Hippocampal formation (tissue), 2 donors: ENCODE measurements at regions not wholly inside any gene's neighbourhood (a gene's known extent, or its start where the extent isn't known, plus 50 kb on each side); places are given as distances from the start of the nearest gene placed in this dataset.

Experiments
- DNase-seq, 2 donors: peaks; one replicate each; lab custom pipeline; 2025; lab: John Stamatoyannopoulos, UW

DNA sequence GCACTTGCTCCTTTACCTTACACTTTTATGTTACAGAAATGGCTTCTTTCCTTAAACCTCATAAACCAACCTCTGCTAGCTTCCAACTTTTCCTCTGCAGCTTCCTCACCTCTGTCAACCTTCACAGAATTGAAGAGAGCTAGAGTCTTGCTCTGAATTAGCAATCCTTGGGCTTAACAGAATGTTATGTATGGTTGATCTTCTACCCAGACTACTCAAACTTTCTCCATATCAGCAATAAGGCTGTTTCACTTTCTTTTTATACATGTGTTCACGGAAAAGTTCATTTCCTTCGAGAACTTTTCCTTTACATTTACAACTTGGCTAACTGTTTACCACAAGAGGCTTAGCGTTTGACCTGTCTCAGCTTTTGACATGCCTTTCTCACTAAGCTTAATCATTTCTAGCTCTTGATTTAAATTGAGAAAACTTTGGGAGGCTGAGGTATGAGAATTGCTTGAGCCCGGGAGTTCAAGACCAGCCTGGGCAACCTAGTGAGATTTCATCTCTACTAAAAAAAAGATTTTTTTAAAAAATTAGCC lies 207.3 kb downstream of the BMP7 start:
- no peak for DNase-seq

DNA sequence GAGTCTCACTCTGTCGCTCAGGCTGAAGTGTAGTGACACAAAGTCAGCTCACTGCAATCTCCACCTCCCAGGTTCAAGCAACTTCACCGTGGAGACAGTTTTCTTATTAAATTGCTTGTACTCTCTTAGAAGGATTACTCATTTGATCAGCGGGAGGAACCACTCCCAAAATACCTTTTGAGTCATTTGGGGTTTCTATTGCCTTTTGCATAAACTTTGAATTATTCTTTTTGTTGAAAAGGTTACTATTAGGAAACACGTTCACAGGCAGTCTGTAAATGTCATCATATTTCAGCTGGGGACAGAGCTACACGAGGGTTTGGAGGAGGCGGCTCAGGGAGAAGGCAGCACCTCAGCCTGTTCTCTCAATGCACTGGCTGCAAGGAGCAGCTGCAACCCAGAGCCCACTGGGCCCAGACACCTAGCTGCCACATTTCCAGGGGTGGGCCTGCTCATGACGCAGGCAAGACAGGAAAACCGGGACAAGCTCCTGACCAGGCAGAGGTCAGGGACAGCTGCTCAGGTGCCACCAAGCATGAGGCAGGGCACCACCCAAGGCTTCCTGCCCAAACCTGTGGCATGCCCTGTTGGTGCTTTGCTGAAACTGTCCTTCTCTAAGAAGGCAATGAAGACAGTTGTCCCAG lies 205.9 kb downstream of the BMP7 start:
- DNase-seq: no peak

DNA sequence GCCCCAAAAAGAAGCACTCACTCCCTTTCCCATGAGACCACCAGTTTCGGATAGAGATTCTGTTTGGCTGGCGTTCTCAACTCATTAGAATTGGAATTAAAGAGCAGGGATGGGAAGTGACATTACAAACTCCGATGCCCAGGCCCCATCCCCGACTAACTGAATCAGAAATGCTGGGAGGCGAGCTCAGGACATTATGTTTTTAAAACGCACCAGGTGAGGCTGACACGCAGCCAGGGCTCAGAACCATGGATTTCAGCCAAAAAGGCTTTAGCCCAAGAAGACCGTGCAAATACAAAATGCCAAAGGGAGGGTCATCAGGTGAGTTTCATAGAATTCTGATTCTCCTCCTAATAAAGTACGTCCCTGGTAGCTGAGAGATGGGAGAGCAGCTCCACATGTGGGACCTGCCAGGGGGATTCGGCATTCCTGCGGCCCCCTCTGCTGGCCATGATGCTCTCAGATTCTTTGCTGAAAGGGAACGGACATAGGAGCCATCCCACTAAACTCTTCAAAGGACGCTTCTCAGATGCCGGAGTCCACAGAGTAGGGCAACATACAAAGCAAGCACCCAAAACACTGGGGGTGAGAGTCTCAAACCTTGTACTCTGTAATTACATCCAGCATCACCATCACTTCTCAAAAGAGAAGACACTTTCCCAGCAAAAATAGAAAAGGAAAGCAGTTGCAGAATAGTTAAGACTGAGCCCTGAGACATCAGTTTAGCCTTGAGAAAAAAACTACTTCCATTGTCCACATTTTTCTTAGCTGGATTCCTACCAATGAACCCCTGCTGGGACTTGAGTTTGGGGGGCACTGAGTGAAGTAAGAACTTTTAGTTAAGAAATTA lies 205.2 kb downstream of the BMP7 start:
- DNase-seq: peak in 1 of 2 donors; percentile 26

GRCh38 chr20:57062241-57062640 lies 204.2 kb downstream of the BMP7 start:
- no peak for DNase-seq

- DNase-seq: no peak
Measured at GRCh38 chr20:57062696-57063270, 203.7 kb downstream of the BMP7 start.

DNA sequence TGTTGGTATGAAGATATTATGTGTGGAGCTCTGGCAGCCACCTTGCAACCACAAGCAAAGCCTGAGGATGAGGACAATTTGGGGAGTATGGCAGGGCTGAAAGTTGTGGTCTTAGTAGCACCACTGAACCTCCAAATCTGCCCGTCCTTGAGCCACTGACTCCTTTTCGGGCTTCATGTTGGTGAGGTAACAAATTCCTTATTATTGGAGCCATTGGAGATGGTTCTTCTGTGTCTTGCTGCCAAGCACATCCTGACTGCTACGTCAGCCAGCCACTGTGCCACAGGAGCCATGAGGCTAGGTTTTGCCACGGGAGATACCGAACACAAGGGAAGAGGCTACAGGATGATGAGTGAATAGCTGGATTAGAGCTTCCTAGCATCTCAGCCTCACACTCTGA lies 201.6 kb downstream of the BMP7 start:
- no peak for DNase-seq

GRCh38 chr20:57065646-57066045 lies 200.8 kb downstream of the BMP7 start:
- no peak for DNase-seq

GRCh38 chr20:57066126-57066900 lies 200.1 kb downstream of the BMP7 start:
- DNase-seq: no peak

- DNase-seq: no peak
Measured at GRCh38 chr20:57069442-57069841, 197.0 kb downstream of the BMP7 start.

GRCh38 chr20:57070296-57070695 lies 196.1 kb downstream of the BMP7 start:
- no peak for DNase-seq

DNA sequence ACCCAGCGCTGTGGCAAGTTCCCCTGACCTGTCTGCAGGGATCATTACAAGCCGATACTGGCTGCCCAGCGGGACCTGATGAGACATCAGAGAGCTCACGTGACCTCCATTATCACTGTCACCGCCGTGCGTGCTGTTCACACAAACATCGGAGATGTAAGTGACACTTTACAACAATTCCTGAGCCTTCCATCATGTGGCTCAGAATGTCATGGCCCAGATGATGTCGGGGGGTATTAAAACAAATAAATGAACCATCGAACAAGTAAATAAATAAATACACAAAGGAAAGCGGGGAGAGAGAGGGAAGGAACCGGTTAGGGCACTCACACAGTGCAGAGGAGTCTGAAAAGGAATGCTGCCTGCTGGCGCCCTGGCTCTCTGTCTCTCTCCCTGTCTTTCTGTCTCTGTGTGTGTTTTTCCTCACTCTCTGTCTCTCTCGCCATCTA lies 195.1 kb downstream of the BMP7 start:
- DNase-seq: no peak

DNA sequence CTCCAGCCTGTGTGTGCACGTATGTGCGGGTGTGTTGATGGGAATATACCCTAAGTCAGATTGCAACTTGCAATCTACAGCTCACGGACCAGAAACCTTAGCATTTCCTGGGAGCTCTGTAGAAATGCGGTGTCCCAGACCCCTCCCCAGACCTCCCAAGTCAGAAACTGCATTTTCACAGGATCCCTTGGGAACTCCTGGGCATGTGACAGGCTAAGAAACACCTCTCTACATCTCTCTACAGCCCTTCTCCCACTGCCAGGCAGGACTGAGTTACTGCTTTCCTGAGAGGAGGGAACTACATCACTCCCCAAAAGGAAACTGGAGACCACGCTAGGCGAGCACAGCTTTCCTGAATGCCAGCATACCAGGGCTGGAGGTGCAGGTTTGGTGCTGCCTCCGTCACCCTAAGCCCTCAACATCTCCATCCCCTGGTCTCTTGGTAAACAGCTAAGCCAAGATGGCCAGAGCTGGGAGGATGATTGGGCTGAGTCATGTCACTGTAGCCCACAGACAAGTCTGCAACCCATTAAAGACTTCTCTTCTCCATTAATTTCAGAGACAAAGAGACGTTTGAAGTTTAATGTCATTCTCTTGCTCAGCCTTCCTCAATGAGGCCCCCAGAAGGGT lies 194.4 kb downstream of the BMP7 start:
- DNase-seq: no peak

DNA sequence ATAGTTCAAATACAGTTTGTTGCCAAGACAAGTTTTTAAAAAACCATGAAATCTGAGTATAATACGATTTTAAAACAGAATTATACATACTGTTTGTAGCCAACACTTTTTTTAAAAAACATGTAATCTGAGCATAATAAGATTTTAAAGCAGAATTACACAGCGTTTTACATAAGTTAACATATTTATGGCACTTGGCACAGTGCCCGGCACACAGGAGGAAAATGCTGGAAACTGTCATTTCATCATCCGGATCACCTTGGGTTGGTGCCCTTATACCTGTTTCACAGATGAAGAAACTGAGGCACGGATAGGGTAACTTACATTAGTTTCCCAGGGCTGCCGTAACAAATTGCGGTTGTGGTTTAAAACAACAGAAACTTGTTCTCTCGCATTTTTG lies 193.0 kb downstream of the BMP7 start:
- DNase-seq: no peak

GRCh38 chr20:57074386-57074785 lies 192.1 kb downstream of the BMP7 start:
- DNase-seq: no peak

GRCh38 chr20:57075181-57075580 lies 191.3 kb downstream of the BMP7 start:
- DNase-seq: no peak

- no peak for DNase-seq
Measured at GRCh38 chr20:57075603-57076002, 190.8 kb downstream of the BMP7 start.

DNA sequence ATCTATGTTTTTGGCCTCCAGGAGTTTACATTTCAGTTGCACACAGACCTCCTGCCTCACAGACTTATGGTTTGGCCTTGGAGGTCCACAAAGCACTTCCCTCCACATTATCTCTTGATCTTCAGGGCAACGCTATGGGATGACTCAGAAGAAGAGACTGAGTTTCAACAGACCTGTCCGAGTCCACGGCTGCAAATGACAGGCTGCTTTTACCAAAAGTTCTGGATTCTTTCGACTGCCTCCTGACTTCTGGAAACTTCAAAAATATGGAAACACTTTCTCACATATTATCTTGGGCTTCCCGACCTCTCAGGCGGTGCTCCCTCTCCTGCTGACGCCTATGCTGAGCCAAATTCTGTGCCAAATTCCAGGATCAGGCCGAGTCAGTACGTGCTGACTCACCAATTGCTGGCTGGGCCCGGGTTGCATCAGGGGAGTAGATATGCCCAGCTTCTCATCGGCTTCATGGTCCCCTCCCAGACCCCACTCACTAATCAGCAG lies 190.2 kb downstream of the BMP7 start:
- no peak for DNase-seq

DNA sequence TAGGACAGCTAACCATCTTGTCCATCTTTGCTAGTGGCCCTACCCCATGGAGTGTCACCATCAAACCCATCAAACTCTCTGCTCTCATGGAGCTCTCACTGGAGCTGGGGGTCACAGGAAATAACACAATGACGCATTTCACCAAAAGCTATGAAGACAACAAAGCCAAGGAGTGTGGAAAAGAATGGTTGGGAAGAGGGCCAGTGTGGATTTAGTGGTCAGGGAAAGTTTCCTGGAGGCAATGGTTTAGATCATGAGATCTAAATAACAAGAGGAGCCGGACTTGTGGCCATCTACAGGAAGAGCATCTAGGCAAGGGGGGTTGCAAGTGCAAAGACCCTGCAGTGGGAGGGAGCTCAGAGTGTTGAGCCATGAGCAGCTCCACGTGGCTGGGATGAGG lies 189.5 kb downstream of the BMP7 start:
- no peak for DNase-seq

GRCh38 chr20:57078116-57078515 lies 188.3 kb downstream of the BMP7 start:
- no peak for DNase-seq

- DNase-seq: no peak
Measured at GRCh38 chr20:57079031-57080005, 187.1 kb downstream of the BMP7 start.
